Endothelial cell of umbilical vein (primary cell): ENCODE measurements at regions not wholly inside any gene's neighbourhood (a gene's known extent, or its start where the extent isn't known, plus 50 kb on each side); places are given as distances from the start of the nearest gene placed in this dataset.

ENCODE experiments used
- BruUV-seq: library from RNA; stranded (reverse); fragments of 400-500 nt; replicated peaks from 2 replicates; lab custom pipeline; 2021; lab: Mats Ljungman, UMichigan
- CTCF ChIA-PET: fragments of 300-600, 350-600 bp; sonication (Branson Sonifier 250); formaldehyde crosslinking; loops from one replicate; lab custom pipeline; 2021; ENCODE audit warnings: antibody characterized with exemption, inconsistent platforms; lab: Charles Lee
- POLR2A ChIA-PET: fragments of 300-600, 350-600 bp; sonication (Branson Sonifier 250); formaldehyde crosslinking; loops from one replicate; lab custom pipeline; 2021; ENCODE audit warnings: antibody characterized with exemption, inconsistent platforms; lab: Charles Lee
- DNase-seq: peaks from one replicate; pipeline ENCODE4 v3.0.0-alpha.2; 2011; ENCODE audit warnings: low read depth, low spot score
- FAIRE-seq: peaks from 2 replicates; lab custom pipeline; 2011; peaks lifted over from hg19 to GRCh38; lab: Jason Lieb, UNC
- H2AFZ ChIP-seq: 2 replicates; pipeline ENCODE4 v1.6.0; 2012; ENCODE audit warnings: low read depth, low read length, control low read depth, inconsistent platforms
- H3K27ac ChIP-seq: 2 replicates; pipeline ENCODE4 v1.5.1; 2011; ENCODE audit warnings: low read depth, mild to moderate bottlenecking, control low read depth, low read length, moderate library complexity; ENCODE audit not compliant: insufficient read depth
- H3K27me3 ChIP-seq, 2 experiments: 2 replicates each; pipeline versions ENCODE4 v1.6.0 to v1.6.1; 2011; ENCODE audit warnings: low read length in 2 of 2, mixed read lengths in 1 of 2; ENCODE audit not compliant: control insufficient read depth in 2 of 2, insufficient read depth in 2 of 2
- H3K36me3 ChIP-seq, 2 experiments: 2 replicates in 1 of 2; 3 replicates in 1 of 2; pipeline ENCODE4 v1.5.1; 2011; ENCODE audit warnings: low read length in 2 of 2, mild to moderate bottlenecking in 1 of 2, moderate library complexity in 1 of 2; ENCODE audit not compliant: control insufficient read depth in 2 of 2, insufficient read depth in 2 of 2; ENCODE audit errors: extremely low read depth in 1 of 2
- H3K4me1 ChIP-seq: 3 replicates; pipeline ENCODE4 v1.5.1; 2011; ENCODE audit warnings: mild to moderate bottlenecking, low read length; ENCODE audit not compliant: control insufficient read depth, insufficient read depth; ENCODE audit errors: extremely low read depth
- H3K4me2 ChIP-seq: 2 replicates; pipeline ENCODE4 v1.6.1; 2011; ENCODE audit warnings: low read length, control low read depth, mixed read lengths; ENCODE audit not compliant: insufficient read depth
- H3K4me3 ChIP-seq, 3 experiments: fragments of 200-600 bp in 1 of 3; sonication (generic), shearing (Covaris generic) in 1 of 3; replicated peaks in 1 of 3; 2 replicates each; pipeline ENCODE4 v1.5.1; 2011 to 2016; ENCODE audit warnings: control low read depth in 3 of 3, low read length in 3 of 3, mild to moderate bottlenecking in 2 of 3, inconsistent platforms in 1 of 3, low read depth in 1 of 3, moderate library complexity in 1 of 3; ENCODE audit not compliant: insufficient read depth in 1 of 3
- H3K79me2 ChIP-seq: 2 replicates; pipeline ENCODE4 v1.6.0; 2012; ENCODE audit warnings: low read length, inconsistent platforms; ENCODE audit not compliant: control insufficient read depth, insufficient read depth
- H3K9ac ChIP-seq: replicated peaks from 2 replicates; pipeline ENCODE3; 2011; ENCODE audit warnings: low read length, control low read depth; ENCODE audit not compliant: insufficient read depth; ENCODE audit errors: extremely low read depth
- H3K9me1 ChIP-seq: replicated peaks from 3 replicates; pipeline ENCODE4 v1.6.0; 2011; ENCODE audit warnings: mild to moderate bottlenecking, low read length; ENCODE audit not compliant: control insufficient read depth, insufficient read depth; ENCODE audit errors: extremely low read depth
- H3K9me3 ChIP-seq: replicated peaks from 2 replicates; pipeline ENCODE4 v1.5.1; 2012; ENCODE audit warnings: low read length, inconsistent platforms; ENCODE audit not compliant: control insufficient read depth, insufficient read depth
- H4K20me1 ChIP-seq: replicated peaks from 2 replicates; pipeline ENCODE3; 2011; ENCODE audit warnings: mild to moderate bottlenecking, low read length; ENCODE audit not compliant: control insufficient read depth, insufficient read depth; ENCODE audit errors: extremely low read depth
- CTCF ChIP-seq, 2 donors: IDR thresholded peaks; 1 replicate in 1 of 2; 2 replicates in 1 of 2; pipeline ENCODE4 v1.5.1; 2011; ENCODE audit warnings: low read length in 2 of 2, mild to moderate bottlenecking in 2 of 2, moderate library complexity in 2 of 2, control low read depth in 1 of 2, inconsistent platforms in 1 of 2, low read depth in 1 of 2; ENCODE audit not compliant: insufficient read depth in 1 of 2; ENCODE audit errors: extremely low read depth in 1 of 2
- EZH2 ChIP-seq: IDR thresholded peaks from 2 replicates; pipeline ENCODE4 v1.6.1; 2012; ENCODE audit warnings: borderline replicate concordance, low read depth, mild to moderate bottlenecking, moderate library complexity, low read length, inconsistent platforms; ENCODE audit not compliant: severe bottlenecking
- FOS ChIP-seq: IDR thresholded peaks from 2 replicates; pipeline ENCODE4 v1.6.1; 2011; ENCODE audit warnings: mild to moderate bottlenecking, low read length, moderate library complexity, borderline replicate concordance; ENCODE audit not compliant: insufficient read depth
- GATA2 ChIP-seq: IDR thresholded peaks from 2 replicates; pipeline ENCODE4 v1.7.0; 2011; ENCODE audit warnings: low read depth, mild to moderate bottlenecking, moderate library complexity, mixed read lengths, low read length; ENCODE audit not compliant: insufficient read length, insufficient read depth
- JUN ChIP-seq: IDR thresholded peaks from 2 replicates; pipeline ENCODE4 v1.6.1; 2011; ENCODE audit warnings: borderline replicate concordance, low read depth; ENCODE audit not compliant: insufficient read length, insufficient read depth
- MAX ChIP-seq: IDR thresholded peaks from 2 replicates; pipeline ENCODE4 v1.6.1; 2011; ENCODE audit not compliant: insufficient read depth, insufficient read length
- MYC ChIP-seq: IDR thresholded peaks from one replicate; pipeline ENCODE4 v1.6.1; 2011; ENCODE audit warnings: mild to moderate bottlenecking, low read depth, low read length
- POLR2A ChIP-seq: IDR thresholded peaks from 2 replicates; pipeline ENCODE4 v1.6.1; 2012; ENCODE audit warnings: low read depth, mild to moderate bottlenecking, control low read depth, low read length
- POLR2AphosphoS5 ChIP-seq: IDR thresholded peaks from 2 replicates; pipeline ENCODE4 v1.6.1; 2012; ENCODE audit warnings: low read depth, mild to moderate bottlenecking, control low read depth, low read length, moderate library complexity; ENCODE audit not compliant: insufficient read depth
- dilution Hi-C: fragments of 300-500 bp; cut with MboI; formaldehyde crosslinking; loops from one replicate; pipeline ENCODE4 v1.15.0; 2019; ENCODE audit warnings: low sequenced_read_pairs; ENCODE audit not compliant: extremely low pct_ligation_motif_present
- intact Hi-C: fragments of 100-400 bp; cut with micrococcal nuclease; formaldehyde crosslinking; loops from one replicate; pipeline ENCODE4 v1.10.0; 2022

GRCh38 chr17:6903326-6903900 is 71.9 kb upstream of the TEKT1 start:
- Histone ChIP-seq H3K9me3 (no peaks in the 10 kb centered on the region), H3K9me1 (no peaks in the 10 kb centered on the region), H3K9ac (no peak overlapping the region), H4K20me1 (no peaks in the 10 kb centered on the region), H3K4me3 (no peak overlapping the region), H3K4me2 (no peak overlapping the region), H3K36me3 (no peaks in the 10 kb centered on the region), H3K27ac (no peak overlapping the region), H3K27me3 (peaks cover 0 to 2% of the 10 kb centered on the region in 2 experiments), H3K4me1 (no peaks in the 10 kb centered on the region), H3K79me2 (no peaks in the 10 kb centered on the region), H2AFZ (no peak overlapping the region)
- no peak for TF ChIP-seq GATA2
- no peak for TF ChIP-seq POLR2AphosphoS5
- no peak for TF ChIP-seq JUN
- TF ChIP-seq MAX = no peak
- TF ChIP-seq POLR2A = no peak
- no peak for TF ChIP-seq CTCF (IDR thresholded peaks at IDR 0.05; ENCODE audit: extremely low read depth in 1 of 2, insufficient read depth in 1 of 2, low read depth in 1 of 2, low read length in 2 of 2)
- TF ChIP-seq EZH2 = no peak
- no peak for TF ChIP-seq MYC
- TF ChIP-seq FOS = no peak
- DNase-seq = no peak
- intact Hi-C loops = no loop called here
- ChIA-PET POLR2A (no interaction called here), CTCF (interaction anchor here (0.7 to 1.5 kb wide), 9 partner anchors 8 to 237 kb away, joined by 3 to 13 read pairs (median 3); no protein-coding TSS in a partner anchor)
- dilution Hi-C loops = no loop called here
- FAIRE-seq = no peak
- BruUV-seq = no TSS peak
